ENCODE measurements at regions not wholly inside any gene's neighbourhood (a gene's known extent, or its start where the extent isn't known, plus 50 kb on each side); places are given as distances from the start of the nearest gene placed in this dataset.
"Not testable (repeated sequence)": the region's sequence is repeated elsewhere in the genome, so short reads cannot be mapped to it uniquely, and the experiment has no call there.

DNA sequence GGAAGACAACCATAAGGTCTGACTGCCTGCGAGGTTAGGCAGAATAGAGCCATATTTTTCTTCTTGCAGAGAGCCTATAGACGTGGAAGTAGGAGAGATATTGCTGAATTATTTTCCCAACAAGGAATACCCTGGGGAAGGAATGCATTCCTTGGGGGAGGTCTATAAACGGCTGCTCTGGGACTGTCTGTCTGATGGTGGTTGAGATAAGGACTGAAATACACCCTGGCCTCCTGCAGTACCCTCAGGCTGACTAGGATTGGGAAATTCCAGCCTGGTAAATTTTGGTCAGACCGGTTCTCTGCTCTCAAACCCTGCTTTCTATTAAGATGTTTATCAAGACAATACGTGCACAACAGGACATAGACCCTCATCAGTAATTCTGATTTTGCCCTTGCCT, 617.5 kb upstream of the GRIN3A start:
- DNase-seq: no peak

DNA sequence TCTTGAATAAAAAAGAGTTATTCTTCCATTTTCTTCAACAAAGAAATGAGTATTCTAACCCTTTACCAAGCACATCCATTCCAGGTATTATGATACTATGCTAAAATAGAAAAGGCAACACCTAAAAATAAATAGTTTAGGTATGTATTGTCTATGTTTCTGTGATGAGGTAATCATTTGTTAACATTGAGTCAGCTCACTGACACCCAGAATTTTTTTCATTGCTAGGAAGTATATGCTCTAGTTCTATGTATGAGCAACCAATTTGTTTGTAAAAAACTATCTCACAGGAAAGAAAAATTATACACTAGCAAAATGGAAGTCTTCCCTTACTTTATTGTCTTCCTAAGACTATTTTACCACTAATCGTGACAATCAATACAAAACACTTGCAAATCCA, 615.6 kb upstream of the GRIN3A start:
- DNase-seq: no peak

DNA sequence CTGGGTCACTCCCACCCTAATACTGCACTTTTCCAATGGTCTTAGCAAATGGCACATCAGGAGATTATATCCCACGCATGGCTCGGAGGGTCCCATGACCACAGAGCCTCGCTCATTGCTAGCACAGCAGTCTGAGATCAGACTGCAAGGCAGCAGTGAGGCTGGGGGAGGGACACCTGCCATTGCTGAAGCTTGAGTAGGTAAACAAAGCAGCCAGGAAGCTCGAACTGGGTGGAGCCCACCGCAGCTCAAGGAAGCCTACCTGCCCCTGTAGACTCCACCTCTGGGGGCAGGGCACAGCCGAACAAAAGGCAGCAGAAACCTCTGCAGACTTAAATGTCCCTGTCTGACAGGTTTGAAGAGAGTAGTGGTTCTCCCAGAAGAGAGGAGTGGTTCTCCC, 599.0 kb upstream of the GRIN3A start:
- not testable (repeated sequence) for DNase-seq

DNA sequence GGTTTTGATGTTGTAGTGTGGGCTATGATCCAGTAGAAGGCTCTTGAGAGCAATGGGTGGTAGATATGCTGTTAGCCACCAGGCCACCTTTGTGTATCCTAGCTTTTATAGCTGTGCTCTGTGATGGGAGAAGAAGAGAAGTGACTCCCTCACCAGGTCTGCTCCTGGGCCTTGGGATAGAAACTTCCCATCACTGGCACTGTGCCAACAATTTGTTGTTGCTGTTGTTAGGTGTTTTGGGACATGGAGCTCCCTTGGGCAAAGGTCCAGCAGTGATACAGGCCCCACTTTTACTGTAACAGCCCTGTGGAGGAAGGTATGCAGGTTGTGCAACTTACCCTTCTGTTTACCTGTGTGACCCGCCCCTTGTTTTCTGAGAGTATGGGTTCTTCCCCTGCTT, 570.9 kb upstream of the GRIN3A start:
- no peak for DNase-seq

DNA sequence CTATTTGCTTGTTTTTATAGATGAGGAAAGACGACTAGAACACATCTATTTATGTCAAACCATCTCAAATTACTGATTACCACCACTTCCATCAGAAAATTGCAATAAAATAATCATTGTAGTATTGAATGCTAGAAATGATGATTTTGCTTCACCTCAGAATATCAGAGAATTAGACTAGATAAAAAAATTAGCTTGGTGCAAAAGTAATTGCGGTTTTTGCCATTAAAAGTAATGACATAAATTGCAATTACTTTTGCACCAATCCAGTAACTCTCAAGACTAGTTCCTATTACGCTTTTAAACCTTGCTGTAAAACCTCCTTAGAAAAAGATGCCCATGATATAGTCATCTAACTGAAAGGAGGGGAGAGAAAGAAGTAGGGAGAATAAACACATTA, 556.7 kb upstream of the GRIN3A start:
- no peak for DNase-seq

DNA sequence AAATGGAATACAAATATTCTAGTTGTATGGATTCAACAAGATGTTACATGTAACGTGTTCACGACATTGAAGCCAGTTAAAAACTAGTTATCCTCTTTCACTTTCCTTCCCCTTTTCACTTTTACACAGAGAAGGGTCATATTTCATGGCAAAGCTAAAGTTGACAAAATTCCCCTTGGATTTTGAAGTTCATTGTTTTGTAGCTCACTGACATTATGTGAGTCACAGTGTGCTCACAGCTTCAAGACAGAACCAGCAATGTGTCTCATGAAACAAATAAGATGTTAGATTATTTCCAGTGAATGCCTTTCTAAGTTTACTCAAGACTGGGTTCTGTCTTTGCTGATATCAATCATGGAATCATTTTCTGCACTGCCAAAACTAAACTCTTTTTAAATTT, 535.5 kb upstream of the GRIN3A start:
- no peak for DNase-seq

DNA sequence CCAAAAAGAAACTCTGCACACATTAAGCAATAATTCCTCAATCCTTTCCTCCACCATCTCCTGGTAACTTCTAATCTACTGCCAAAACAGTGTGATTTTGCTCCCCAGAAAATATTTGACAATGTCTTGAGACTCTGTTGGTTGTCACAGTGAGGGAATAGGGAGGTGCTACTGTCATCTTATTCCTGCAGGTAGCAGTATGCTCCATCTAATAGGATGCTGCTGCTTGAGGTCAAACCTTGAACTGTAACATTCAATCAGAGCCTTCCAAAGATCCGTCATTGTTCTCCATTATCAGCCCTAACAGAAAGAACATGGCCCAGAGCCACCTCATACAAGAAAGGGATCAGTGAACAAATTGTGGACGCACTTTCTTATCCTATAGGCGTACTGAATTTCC, 514.7 kb upstream of the GRIN3A start:
- DNase-seq: no peak

DNA sequence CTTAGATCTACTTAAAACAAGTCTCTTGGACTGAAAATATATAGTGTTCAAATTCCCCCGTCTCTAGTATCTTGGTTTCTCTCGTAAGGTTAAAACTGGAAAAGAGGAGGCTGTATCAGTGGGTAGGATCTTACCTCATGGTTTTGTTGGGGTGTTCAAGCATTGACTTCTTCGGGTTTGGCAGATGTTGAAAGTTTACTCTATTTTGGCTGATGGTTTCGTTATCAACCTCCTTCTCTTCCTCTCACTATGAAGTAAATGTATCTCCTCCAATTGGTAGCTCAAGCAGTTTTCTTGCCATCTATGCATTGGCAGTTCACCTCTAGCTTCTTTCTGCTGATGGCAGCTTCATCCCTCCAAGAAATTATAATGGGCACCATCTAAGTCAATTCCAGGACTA, 506.5 kb upstream of the GRIN3A start:
- no peak for DNase-seq

DNA sequence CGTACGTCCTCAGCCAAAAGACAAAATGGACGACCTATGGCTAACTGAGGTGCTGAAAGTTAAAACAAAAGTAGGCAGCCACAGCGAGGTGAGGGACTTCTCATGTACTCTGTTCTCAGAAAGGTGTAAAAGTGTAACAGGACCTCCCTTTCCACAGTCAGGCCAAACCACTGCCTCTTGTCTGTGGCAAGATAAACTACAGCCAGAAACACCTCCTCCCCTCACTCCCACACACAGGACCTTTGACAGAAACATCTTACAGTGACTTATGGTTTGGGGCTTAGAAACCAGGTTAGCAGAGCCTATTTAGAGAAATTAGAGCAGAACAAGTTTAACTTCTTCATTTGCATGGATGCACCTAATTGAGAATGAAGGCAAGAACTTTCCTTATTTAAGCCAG, 499.1 kb upstream of the GRIN3A start:
- DNase-seq: no peak

DNA sequence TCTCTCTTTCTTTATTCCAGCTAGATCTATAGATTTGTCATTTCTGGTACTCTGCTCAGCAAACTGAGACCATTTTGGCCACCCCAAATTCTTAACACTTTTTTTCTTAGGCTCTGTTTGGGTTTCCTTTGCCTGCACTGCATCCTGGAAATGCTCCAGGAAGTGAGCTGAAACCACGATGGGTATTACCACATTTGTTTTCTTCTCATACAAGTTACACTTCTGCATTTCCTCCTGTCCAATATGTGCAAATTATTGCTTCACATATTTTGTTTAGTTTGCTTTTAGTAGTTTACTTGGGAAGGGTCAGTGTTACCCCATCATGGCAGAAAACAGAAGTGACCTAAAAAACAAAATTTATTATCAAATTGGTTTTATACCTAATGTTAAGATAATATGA, 498.6 kb upstream of the GRIN3A start:
- no peak for DNase-seq

DNA sequence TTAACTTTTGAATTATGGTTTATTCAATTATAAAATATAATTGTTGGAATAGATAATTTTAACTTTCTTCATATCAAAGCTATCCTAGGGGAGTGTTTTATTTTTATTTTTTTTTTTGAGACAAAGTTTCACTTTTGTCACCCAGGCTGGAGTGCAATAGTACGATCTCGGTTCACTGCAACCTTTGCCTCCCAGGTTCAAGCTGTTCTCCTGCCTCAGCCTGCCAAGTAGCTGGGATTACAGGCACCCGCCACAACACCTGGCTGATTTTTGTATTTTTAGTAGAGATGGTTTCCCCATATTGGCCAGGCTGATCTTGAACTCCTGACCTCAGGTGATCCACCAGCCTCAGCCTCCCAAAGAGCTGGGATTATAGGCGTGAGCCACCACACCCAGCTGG, 489.0 kb upstream of the GRIN3A start:
- not testable (repeated sequence) for DNase-seq

DNA sequence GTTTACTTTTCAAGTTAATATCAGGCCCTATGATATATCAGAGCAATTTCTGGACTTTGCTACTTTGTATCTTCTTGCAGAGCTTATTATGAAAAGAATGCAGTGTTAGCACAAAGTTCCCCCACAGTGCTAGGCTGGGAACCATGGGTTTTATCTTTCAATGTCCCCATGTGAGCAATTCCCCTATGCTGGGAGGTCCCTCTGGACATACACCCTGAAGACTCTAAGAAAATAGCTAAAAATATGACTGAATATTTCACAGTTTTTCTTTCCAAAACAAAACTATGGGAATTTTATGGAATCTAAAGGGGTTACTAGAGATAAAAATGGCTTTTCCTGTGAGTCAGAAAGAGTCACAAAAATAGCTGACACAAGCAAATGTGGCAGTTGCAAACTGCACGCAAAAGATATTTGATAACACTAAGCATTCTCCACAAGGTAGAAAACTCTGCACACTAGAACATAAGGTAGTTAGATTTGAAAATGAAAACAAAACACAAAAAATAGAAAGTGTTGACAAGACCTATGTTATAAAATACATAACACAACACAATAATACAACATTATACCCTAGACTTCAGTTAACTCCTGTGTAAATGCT, 487.5 kb upstream of the GRIN3A start:
- no peak for DNase-seq

DNA sequence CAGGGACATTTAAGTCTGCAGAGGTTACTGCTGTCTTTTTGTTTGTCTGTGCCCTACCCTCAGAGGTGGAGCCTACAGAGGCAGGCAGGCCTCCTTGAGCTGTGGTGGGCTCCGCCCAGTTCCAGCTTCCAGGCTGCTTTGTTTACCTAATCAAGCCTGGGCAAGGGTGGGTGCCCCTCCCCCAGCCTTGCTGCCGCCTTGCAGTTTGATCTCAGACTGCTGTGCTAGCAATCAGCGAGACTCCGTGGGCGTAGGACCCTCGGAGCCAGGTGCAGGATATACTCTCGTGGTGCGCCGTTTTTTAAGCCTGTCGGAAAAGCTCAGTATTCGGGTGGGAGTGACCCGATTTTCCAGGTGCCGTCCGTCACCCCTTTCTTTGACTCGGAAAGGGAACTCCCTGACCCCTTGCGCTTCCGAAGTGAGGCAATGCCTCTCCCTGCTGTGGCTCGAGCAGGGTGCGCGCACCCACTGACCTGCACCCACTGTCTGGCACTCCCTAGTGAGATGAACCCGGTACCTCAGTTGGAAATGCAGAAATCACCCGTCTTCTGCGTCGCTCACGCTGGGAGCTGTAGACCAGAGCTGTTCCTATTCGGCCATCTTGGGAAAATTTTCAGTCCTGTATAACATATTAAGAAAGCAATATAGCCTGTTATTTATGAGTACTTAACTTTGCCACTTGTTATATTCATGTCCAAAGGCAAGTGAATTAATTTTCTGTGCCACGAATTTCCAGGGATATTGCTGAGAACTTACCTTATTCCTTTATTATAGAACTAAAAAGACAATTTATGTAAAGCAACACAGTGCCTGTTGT, 485.1 kb upstream of the GRIN3A start:
- not testable (repeated sequence) for DNase-seq

DNA sequence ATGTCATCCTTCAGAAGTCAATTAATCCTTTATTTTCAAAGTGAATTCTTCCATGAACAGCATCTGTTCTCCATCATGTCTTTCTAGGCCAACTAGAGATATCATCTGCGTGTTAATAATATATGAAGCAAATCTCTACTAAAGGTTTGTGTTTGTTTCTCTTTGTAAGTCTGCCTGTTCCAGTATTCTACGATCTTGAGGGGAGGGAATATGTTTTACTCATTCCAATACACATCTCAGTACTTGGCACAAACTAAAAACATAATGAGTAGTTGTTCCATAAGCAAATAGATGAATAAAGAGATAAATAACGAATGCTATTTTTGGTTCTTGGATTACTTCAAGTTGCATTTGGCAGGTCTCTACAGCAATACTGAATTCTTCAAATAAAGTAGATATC, 470.7 kb upstream of the GRIN3A start:
- DNase-seq: no peak

DNA sequence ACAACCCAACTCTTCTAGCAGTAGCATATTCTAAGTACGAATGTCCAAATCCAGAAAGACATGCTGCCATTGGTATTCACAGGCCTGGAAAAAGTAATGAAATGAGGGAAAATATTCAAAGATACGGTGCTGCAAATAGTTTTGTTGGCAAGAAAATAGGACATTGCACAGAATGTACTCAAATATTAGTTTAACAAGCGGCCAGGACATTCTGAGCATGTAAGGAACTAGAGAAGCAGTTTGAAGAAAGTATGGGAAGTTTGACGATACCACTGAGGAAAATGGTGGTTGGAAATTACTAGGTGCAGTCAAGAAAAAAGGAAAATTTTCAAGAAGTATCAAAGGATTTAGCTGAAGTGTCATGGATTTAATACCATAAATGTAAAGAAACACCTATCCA, 468.0 kb upstream of the GRIN3A start:
- DNase-seq: no peak

DNA sequence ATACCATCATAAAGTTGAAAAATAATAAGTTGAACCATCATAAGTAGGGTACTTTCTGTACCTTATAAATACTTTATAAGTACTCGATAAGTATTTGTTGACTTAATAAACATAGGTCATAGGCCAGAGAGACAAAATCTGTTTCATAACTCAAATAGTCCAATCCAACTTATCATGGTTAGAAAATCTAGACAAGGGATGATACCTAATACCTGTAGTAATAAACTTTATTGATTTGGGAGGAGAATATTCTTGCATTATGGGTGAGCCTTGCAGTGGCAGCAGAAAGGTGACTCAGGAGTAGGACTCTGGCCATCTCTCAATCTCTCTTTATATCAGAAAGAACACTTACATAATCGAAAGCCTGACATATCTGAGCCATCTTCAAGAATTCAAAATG, 466.8 kb upstream of the GRIN3A start:
- no peak for DNase-seq

DNA sequence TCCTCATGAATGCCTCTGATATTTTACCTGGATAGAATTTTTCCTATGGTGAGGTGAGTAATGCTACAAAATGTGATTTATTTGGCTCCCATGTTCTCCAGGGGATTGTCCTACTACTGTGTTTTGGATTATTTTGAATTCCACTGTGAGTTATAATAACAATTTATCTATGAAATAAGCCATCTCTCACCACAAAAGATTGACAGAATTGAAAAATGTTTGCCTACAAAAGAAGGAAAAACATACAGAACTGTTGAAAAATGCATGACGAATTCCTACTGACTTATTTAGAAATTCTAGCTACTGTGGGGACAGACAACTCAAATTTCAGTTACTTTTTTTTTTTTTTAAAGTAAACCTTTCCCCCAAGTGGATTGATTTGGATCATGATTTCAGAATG, 463.7 kb upstream of the GRIN3A start:
- no peak for DNase-seq

DNA sequence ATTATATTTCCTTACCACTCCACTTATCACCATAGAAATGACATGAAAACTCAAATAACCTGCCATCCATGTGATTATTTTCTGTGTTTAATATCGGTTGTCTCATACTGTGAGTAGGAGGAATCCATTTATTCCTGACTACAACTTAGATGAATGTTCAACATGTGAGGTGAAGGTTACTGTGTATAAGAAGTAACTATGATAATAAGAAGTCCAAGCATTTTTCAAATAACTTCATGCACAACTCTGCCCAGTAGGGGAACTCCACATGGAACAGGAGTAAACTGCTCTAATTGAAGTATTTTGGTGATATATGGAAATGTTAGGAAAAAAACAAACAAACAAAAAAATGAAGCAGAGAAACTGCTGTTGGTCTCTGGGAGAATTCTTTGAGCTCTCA, 447.5 kb upstream of the GRIN3A start:
- no peak for DNase-seq

DNA sequence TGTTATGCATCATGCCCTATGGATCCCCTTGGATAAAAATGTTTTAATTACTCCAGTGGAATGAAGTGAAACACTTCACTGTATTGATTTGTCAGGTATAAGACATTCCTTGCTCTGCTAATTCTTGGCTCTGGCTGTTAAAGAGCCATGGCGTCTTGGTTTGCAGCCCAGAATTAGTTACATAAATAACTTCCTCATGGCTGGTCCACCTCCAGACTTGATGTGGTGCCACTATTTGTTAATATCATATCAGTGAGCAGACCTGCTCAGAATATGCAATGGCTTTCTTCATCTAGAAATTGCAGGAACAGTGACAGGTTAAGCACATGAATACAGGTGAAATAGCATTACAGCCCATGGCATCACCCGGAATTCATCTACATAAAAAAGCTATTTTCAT, 446.9 kb upstream of the GRIN3A start:
- no peak for DNase-seq

DNA sequence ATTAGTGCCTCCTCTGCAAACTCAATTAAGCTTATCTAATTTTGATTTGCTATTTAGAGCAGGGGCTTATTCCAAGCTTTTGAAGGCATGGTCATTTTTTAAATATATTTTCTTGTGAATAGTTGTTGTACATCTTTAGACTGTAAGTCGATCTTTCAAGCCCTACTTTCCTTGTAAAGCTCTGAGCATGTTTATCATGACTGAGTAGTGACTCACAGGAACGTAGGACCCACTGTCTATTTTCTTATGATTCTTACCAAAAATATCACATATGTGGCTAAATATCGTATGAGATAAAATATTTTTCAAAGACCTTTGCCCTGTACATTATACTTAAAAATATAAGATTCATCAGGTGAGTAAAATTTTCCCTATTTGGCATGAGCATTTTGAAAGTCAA, 440.4 kb upstream of the GRIN3A start:
- no peak for DNase-seq

DNA sequence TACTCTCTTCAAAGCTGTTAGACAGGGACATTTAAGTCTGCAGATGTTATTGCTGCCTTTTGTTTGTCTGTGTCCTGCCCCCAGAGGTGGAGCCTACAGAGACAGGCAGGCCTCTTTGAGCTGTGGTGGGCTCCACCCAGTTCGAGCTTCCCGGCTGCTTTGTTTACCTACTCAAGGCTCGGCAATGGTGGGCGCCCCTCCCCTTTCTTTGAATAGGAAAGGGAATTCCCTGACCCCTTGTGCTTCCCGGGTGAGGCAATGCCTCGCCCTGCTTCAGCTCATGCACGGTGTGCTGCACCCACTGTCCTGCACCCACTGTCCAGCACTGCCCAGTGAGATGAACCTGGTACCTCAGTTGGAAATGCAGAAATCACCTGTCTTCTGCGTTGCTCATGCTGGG, 435.8 kb upstream of the GRIN3A start:
- not testable (repeated sequence) for DNase-seq

DNA sequence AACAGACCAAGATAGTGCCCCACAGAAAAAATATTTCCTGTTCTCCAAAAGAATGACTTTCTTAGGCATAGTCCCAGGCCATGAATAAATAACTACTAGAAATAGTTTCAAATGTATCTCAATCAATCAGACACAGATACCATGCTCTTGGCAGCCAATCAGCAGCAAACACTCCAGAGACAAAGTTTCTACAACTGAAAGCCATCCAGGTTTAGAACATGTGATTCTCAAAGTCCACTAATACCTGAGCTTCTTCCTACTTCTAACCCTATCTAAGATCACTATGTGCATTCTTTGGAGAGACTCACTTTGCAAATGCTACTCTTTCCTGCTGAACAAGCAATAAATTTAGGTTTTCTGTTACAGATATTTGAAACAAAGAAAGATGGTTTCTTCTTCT, 425.8 kb upstream of the GRIN3A start:
- DNase-seq: no peak

DNA sequence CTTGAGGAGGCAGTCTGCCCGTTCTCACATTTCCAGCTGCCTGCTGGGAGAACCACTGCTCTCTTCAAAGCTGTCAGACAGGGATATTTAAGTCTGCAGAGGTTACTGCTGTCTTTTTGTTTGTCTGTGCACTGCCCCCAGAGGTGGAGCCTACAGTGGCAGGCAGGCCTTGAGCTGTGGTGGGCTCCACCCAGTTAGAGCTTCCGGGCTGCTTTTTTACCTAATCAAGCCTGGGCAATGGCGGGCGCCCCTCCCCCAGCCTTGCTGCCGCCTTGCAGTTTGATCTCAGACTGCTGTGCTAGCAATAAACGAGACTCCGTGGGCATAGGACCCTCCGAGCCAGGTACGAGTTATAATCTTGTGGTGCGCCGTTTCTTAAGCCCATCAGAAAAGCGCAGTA, 414.6 kb upstream of the GRIN3A start:
- not testable (repeated sequence) for DNase-seq

DNA sequence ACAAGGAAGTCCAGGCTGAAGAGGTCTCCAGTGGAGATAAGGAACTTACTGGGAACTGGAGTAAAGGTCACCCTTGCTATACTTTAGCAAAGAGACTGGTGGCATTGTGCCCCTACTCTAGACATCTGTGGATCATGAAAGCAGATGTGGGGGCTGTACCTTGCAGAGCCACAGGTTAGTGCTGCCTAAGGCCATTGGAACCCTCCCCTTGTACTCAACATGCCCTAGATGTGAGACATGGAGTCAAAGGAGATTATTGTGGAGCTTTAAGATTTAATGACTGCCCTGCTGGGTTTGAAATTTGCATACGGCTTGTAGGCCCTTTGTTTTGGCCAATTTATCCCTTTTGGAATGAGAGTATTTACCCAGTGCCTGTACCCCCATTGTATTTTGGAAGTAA, 397.3 kb upstream of the GRIN3A start:
- DNase-seq: no peak

DNA sequence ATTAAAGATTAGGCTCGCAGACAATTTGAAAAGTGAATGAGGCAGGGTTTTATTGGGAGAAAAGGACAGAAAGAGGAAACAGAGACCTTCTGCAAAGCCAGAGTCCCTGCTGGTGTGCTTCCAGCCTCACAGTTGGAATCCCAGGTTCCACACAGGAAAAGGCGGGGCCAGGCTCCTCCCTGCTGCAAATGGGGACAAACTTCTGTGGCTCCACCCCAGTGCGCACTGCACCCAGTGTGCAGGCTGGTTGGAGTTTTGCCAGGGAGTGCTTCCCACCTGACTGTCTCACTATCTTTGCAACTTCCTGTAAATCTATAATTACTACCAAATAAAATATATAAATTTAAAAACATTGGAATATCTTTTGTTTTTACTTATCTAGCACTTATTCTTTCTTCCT, 386.0 kb upstream of the GRIN3A start:
- no peak for DNase-seq

Measured in dermis blood vessel endothelial cell (primary cell).